Tibial nerve (tissue), 3 donors: ENCODE measurements at regions not wholly inside any gene's neighbourhood (a gene's known extent, or its start where the extent isn't known, plus 50 kb on each side); places are given as distances from the start of the nearest gene placed in this dataset.

ENCODE experiments used
- POLR2A ChIP-seq, 2 donors: fragments of 450-650 bp; IDR thresholded peaks; one replicate each; pipeline ENCODE4 v1.6.1; 2017; ENCODE audit warnings: antibody characterized with exemption in 2 of 2, mild to moderate bottlenecking in 2 of 2, moderate library complexity in 2 of 2
- TF ChIP-seq, protein P1 (sequence below), 5 experiments: fragments of 200-600 bp in 3 of 5; fragments of 450-650 bp in 2 of 5; sonication (generic) in 3 of 5; IDR thresholded peaks; one replicate each; pipeline ENCODE4 v1.5.1; 2016 to 2019; ENCODE audit warnings: antibody characterized with exemption in 5 of 5, mild to moderate bottlenecking in 3 of 5, moderate library complexity in 2 of 5

- TF ChIP-seq, protein P1, sequence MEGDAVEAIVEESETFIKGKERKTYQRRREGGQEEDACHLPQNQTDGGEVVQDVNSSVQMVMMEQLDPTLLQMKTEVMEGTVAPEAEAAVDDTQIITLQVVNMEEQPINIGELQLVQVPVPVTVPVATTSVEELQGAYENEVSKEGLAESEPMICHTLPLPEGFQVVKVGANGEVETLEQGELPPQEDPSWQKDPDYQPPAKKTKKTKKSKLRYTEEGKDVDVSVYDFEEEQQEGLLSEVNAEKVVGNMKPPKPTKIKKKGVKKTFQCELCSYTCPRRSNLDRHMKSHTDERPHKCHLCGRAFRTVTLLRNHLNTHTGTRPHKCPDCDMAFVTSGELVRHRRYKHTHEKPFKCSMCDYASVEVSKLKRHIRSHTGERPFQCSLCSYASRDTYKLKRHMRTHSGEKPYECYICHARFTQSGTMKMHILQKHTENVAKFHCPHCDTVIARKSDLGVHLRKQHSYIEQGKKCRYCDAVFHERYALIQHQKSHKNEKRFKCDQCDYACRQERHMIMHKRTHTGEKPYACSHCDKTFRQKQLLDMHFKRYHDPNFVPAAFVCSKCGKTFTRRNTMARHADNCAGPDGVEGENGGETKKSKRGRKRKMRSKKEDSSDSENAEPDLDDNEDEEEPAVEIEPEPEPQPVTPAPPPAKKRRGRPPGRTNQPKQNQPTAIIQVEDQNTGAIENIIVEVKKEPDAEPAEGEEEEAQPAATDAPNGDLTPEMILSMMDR (IDR thresholded peaks at IDR 0.05) = no peak
- TF ChIP-seq POLR2A (IDR thresholded peaks at IDR 0.05) = no peak
Observed at GRCh38 chr13:99893567-99893966, 78.0 kb downstream of the ZIC5 start.
